GM06990 (cell line): ENCODE measurements at regions not wholly inside any gene's neighbourhood (a gene's known extent, or its start where the extent isn't known, plus 50 kb on each side); places are given as distances from the start of the nearest gene placed in this dataset.

Experiments used
- DNase-seq: peaks from one replicate; pipeline ENCODE4 v3.0.0-alpha.2; 2011; ENCODE audit not compliant: insufficient read length; ENCODE audit errors: extremely low read depth
- H3K27me3 ChIP-seq: replicated peaks from 2 replicates; pipeline ENCODE4 v1.6.0; 2011; ENCODE audit warnings: low read length; ENCODE audit not compliant: control insufficient read depth, insufficient read depth
- H3K36me3 ChIP-seq: 2 replicates; pipeline ENCODE4 v1.5.1; 2011; ENCODE audit warnings: low read length; ENCODE audit not compliant: control insufficient read depth, insufficient read depth
- H3K4me3 ChIP-seq: replicated peaks from 2 replicates; pipeline ENCODE4 v1.5.1; 2011; ENCODE audit warnings: low read depth, mild to moderate bottlenecking, control low read depth, low read length
- CTCF ChIP-seq: IDR thresholded peaks from 2 replicates; pipeline ENCODE4 v1.5.1; 2011; ENCODE audit warnings: low read length, control low read depth, mild to moderate bottlenecking, inconsistent platforms; ENCODE audit not compliant: insufficient read depth, poor library complexity, severe bottlenecking

- Histone ChIP-seq H3K27me3 (no peaks in the 10 kb centered on the region; the same call in 1 of the 2 replicates), H3K4me3 (no peak overlapping the region), H3K36me3 (no peaks in the 10 kb centered on the region)
- no peak for TF ChIP-seq CTCF
- no peak for DNase-seq
Measured at GRCh38 chr10:121104476-121105111, 253.4 kb downstream of the WDR11 start.

GRCh38 chr10:121106611-121107010 is 255.4 kb downstream of the WDR11 start:
- TF ChIP-seq CTCF: no peak
- H3K4me3 ChIP-seq: no peak overlapping the region
- H3K36me3 ChIP-seq: no peaks in the 10 kb centered on the region
- H3K27me3 ChIP-seq: no peaks in the 10 kb centered on the region
- DNase-seq: no peak

GRCh38 chr10:121108051-121108450 is 256.9 kb downstream of the WDR11 start:
- H3K4me3 ChIP-seq: no peak overlapping the region
- no peaks in the 10 kb centered on the region for H3K27me3 ChIP-seq
- no peak for TF ChIP-seq CTCF
- DNase-seq: no peak
- no peaks in the 10 kb centered on the region for H3K36me3 ChIP-seq

GRCh38 chr10:121110369-121110768 is 259.2 kb downstream of the WDR11 start:
- H3K27me3 ChIP-seq: no peaks in the 10 kb centered on the region
- H3K4me3 ChIP-seq: no peak overlapping the region
- DNase-seq: no peak
- H3K36me3 ChIP-seq: no peaks in the 10 kb centered on the region
- TF ChIP-seq CTCF: no peak

- DNase-seq: no peak
- no peak for TF ChIP-seq CTCF
- Histone ChIP-seq H3K27me3 (no peaks in the 10 kb centered on the region), H3K4me3 (no peak overlapping the region), H3K36me3 (no peaks in the 10 kb centered on the region)
Measured at GRCh38 chr10:121112136-121112535, 261.0 kb downstream of the WDR11 start.

GRCh38 chr10:121112579-121113384 is 261.6 kb downstream of the WDR11 start:
- Histone ChIP-seq H3K36me3 (no peaks in the 10 kb centered on the region), H3K4me3 (no peak overlapping the region), H3K27me3 (no peaks in the 10 kb centered on the region)
- no peak for DNase-seq
- no peak for TF ChIP-seq CTCF
